Mucosa of descending colon (tissue), 3 donors: ENCODE measurements at regions not wholly inside any gene's neighbourhood (a gene's known extent, or its start where the extent isn't known, plus 50 kb on each side); places are given as distances from the start of the nearest gene placed in this dataset.

ENCODE experiments used
- ATAC-seq: fragments of 200-7000 bp; cut with Tn5 transposase; one replicate; pipeline ENCODE4 v1.9.1; 2020; ENCODE audit warnings: mild to moderate bottlenecking, moderate library complexity
- DNase-seq, 3 donors: peaks; one replicate each; pipeline ENCODE4 v3.0.0-alpha.2; 2020
- H3K36me3 ChIP-seq: fragments of 200-600 bp; one replicate; pipeline ENCODE4 v1.8.0; 2021; ENCODE audit warnings: low read depth, mild to moderate bottlenecking
- H3K4me1 ChIP-seq: fragments of 200-600 bp; one replicate; pipeline ENCODE4 v1.8.0; 2021; ENCODE audit warnings: low read depth, mild to moderate bottlenecking
- H3K4me3 ChIP-seq: fragments of 200-600 bp; one replicate; pipeline ENCODE4 v1.8.0; 2021; ENCODE audit warnings: mild to moderate bottlenecking
- H3K9me3 ChIP-seq: fragments of 200-600 bp; one replicate; pipeline ENCODE4 v1.8.0; 2021; ENCODE audit warnings: mild to moderate bottlenecking
- intact Hi-C, 2 donors: fragments of 100-400 bp; cut with DNase I in 1 of 2; cut with micrococcal nuclease in 1 of 2; formaldehyde crosslinking; loops; one replicate each; pipeline versions ENCODE4 v1.11.0 to v1.11.1; 2022; cut with DNase I, micrococcal nuclease
- TF ChIP-seq, protein P1 (sequence below): fragments of 200-600 bp; IDR thresholded peaks from one replicate; pipeline ENCODE4 v1.8.0; 2022; ENCODE audit warnings: antibody characterized with exemption, mild to moderate bottlenecking
- donor health status: DM: no; HTN: no; CAD: no; lungs with moderate emphysema.
- donor health status: DM: no; HTN: no; CAD: no.
- donor health status: DM: no; HTN: yes; CAD: no.

GRCh38 chr11:30153008-30153407 lies 77.8 kb upstream of the FSHB start:
- no peaks in the 10 kb centered on the region for H3K36me3 ChIP-seq
- ATAC-seq, result no peak

GRCh38 chr11:30155428-30155827 lies 75.4 kb upstream of the FSHB start:
- H3K4me1 ChIP-seq, result no peaks in the 10 kb centered on the region
- no peak overlapping the region for H3K4me3 ChIP-seq
- H3K36me3 ChIP-seq, result no peaks in the 10 kb centered on the region
- DNase-seq, result no peak
- intact Hi-C loops, result no loop called here
- H3K9me3 ChIP-seq, result no peaks in the 10 kb centered on the region
- TF ChIP-seq, protein P1, sequence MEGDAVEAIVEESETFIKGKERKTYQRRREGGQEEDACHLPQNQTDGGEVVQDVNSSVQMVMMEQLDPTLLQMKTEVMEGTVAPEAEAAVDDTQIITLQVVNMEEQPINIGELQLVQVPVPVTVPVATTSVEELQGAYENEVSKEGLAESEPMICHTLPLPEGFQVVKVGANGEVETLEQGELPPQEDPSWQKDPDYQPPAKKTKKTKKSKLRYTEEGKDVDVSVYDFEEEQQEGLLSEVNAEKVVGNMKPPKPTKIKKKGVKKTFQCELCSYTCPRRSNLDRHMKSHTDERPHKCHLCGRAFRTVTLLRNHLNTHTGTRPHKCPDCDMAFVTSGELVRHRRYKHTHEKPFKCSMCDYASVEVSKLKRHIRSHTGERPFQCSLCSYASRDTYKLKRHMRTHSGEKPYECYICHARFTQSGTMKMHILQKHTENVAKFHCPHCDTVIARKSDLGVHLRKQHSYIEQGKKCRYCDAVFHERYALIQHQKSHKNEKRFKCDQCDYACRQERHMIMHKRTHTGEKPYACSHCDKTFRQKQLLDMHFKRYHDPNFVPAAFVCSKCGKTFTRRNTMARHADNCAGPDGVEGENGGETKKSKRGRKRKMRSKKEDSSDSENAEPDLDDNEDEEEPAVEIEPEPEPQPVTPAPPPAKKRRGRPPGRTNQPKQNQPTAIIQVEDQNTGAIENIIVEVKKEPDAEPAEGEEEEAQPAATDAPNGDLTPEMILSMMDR, result no peak
- ATAC-seq, result no peak

More at GRCh38 chr11:30153008-30153407, 77.8 kb upstream of the FSHB start:
- DNase-seq, result no peak
- no peak overlapping the region for H3K4me3 ChIP-seq
- no peaks in the 10 kb centered on the region for H3K9me3 ChIP-seq
- no peaks in the 10 kb centered on the region for H3K4me1 ChIP-seq
- TF ChIP-seq, protein P1, result no peak
- intact Hi-C loops, result no loop called here

DNA sequence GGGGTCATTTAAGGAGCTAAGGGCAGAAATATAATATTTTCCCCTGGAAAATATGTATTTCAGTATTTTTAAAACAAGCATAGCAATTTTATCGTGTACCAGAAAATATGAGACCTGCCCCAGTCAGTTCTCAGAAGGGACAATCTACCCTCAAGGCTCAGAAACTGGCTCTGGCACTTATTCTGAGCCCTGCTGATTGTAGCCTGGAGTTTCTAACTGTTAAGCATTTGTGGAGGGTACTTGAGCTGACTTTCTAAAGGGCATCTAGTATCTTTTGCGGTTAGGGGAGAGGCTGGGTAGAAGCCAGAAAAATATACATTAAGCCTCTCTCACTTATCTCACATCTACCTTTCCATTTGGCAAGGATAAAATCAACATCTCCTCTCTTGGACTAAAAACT lies 71.3 kb upstream of the FSHB start:
- no peak for DNase-seq
- H3K4me3 ChIP-seq, result no peak overlapping the region
- TF ChIP-seq, protein P1, result no peak
- no peaks in the 10 kb centered on the region for H3K9me3 ChIP-seq
- no peaks in the 10 kb centered on the region for H3K4me1 ChIP-seq
- H3K36me3 ChIP-seq, result no peaks in the 10 kb centered on the region
- no peak for ATAC-seq
- intact Hi-C loops, result no loop called here

GRCh38 chr11:30165652-30166051 lies 65.2 kb upstream of the FSHB start:
- Histone ChIP-seq H3K4me3 (no peak overlapping the region), H3K4me1 (no peaks in the 10 kb centered on the region), H3K36me3 (no peaks in the 10 kb centered on the region), H3K9me3 (no peaks in the 10 kb centered on the region)
- DNase-seq (no peak), ATAC-seq (no peak)
- TF ChIP-seq, protein P1, result no peak
- intact Hi-C loops, result no loop called here

GRCh38 chr11:30171661-30172060 lies 59.2 kb upstream of the FSHB start:
- peak; percentile 84 for ATAC-seq
- H3K4me3 ChIP-seq, result no peak overlapping the region
- TF ChIP-seq, protein P1, result no peak
- intact Hi-C loops, result no loop called here
- DNase-seq, result peak in 1 of 3 donors; percentile 23
- H3K36me3 ChIP-seq, result no peaks in the 10 kb centered on the region
- H3K9me3 ChIP-seq, result no peaks in the 10 kb centered on the region
- H3K4me1 ChIP-seq, result peaks cover 6% of the 10 kb centered on the region

- Histone ChIP-seq H3K4me1 (peaks cover 6% of the 10 kb centered on the region), H3K9me3 (no peaks in the 10 kb centered on the region), H3K4me3 (no peak overlapping the region), H3K36me3 (no peaks in the 10 kb centered on the region)
- intact Hi-C loops, result no loop called here
- DNase-seq, result no peak
- TF ChIP-seq, protein P1, result no peak
- peak; percentile 67 for ATAC-seq
Measured at GRCh38 chr11:30172158-30172557, 58.7 kb upstream of the FSHB start.
